ENCODE measurements at regions not wholly inside any gene's neighbourhood (a gene's known extent, or its start where the extent isn't known, plus 50 kb on each side); places are given as distances from the start of the nearest gene placed in this dataset.

DNA sequence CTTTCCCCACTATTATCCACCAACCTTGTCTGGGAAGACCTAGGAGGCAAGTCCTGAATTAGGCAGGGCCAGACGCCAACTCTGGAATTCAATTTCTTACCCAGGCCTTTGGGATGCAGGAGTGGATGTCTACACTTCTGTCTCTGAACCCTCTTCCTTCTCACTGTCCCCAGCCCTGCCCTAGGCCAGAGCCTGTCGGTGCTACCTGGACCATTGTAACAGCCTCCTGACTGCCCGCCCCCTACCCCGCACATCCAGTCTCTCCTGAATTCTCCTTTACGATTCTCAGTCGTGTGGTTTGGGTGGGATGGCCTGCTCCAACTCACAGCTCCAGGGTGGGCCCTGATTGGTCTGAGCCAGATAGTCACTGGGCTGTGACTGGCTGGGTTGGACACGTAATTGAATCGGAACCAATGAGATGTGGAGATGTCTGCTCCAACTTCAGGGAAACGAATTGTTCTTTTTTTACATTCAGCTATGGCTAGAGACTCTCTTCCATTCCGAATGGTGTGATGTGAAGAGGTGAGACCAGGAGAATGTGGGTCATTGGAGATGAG, 304.6 kb downstream of the PTPRU start:
- Histone ChIP-seq H3K9me3 (ENCODE audit: control insufficient read depth in 2 of 2, insufficient read depth in 1 of 2, low read length in 1 of 2) (no peaks in the 10 kb centered on the region), H3K36me3 (ENCODE audit: control insufficient read depth in 2 of 2, insufficient read depth in 2 of 2, low read length in 1 of 2) (no peaks in the 10 kb centered on the region), H3K4me3 (ENCODE audit: low read length in 2 of 2) (no peak overlapping the region), H3K27ac (ENCODE audit: low read depth in 1 of 2, low read length in 1 of 2) (no peak overlapping the region), H3K27me3 (ENCODE audit: control insufficient read depth in 2 of 2, insufficient read depth in 1 of 2, low read length in 1 of 2) (no peaks in the 10 kb centered on the region), H3K4me1 (ENCODE audit: control insufficient read depth in 2 of 2, insufficient read depth in 2 of 2, low read length in 2 of 2) (no peaks in the 10 kb centered on the region)
- no peak for DNase-seq (ENCODE audit: low read depth in 6 of 9, low spot score in 9 of 9)
- WGBS, result 95% methylated on average over 10 of the region's 10 CpGs

DNA sequence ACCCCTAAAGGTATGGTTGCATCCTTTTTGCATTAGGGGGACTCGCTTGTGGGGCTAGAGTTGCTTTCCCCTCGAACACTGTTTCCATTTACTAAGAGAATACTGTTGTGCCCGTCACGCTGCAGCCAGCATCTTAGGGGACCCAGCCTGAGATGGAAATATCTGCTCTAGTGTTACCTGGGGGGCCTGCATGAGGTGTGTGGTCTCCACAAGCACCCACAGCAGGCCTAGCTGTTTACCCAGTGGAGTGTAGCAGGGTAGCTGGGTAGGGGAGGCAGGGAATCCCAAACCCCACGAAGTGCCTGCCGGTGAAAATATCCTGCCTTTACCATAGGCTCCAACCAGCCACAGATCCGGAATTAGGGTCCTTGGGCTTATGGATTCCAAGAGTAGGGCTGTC, 303.6 kb downstream of the PTPRU start:
- Histone ChIP-seq H3K4me1 (ENCODE audit: control insufficient read depth in 2 of 2, insufficient read depth in 2 of 2, low read length in 2 of 2) (no peaks in the 10 kb centered on the region), H3K27ac (ENCODE audit: low read depth in 1 of 2, low read length in 1 of 2) (no peak overlapping the region), H3K27me3 (ENCODE audit: control insufficient read depth in 2 of 2, insufficient read depth in 1 of 2, low read length in 1 of 2) (no peaks in the 10 kb centered on the region), H3K36me3 (ENCODE audit: control insufficient read depth in 2 of 2, insufficient read depth in 2 of 2, low read length in 1 of 2) (no peaks in the 10 kb centered on the region), H3K9me3 (ENCODE audit: control insufficient read depth in 2 of 2, insufficient read depth in 1 of 2, low read length in 1 of 2) (no peaks in the 10 kb centered on the region), H3K4me3 (ENCODE audit: low read length in 2 of 2) (no peak overlapping the region)
- no peak for DNase-seq (ENCODE audit: low read depth in 6 of 9, low spot score in 9 of 9)
- 94% methylated on average over 7 of the region's 7 CpGs for WGBS

GRCh38 chr1:29538586-29538985, 302.3 kb downstream of the PTPRU start:
- Histone ChIP-seq H3K36me3 (ENCODE audit: control insufficient read depth in 2 of 2, insufficient read depth in 2 of 2, low read length in 1 of 2) (no peaks in the 10 kb centered on the region), H3K27ac (ENCODE audit: low read depth in 1 of 2, low read length in 1 of 2) (no peak overlapping the region), H3K4me1 (ENCODE audit: control insufficient read depth in 2 of 2, insufficient read depth in 2 of 2, low read length in 2 of 2) (no peaks in the 10 kb centered on the region), H3K9me3 (ENCODE audit: control insufficient read depth in 2 of 2, insufficient read depth in 1 of 2, low read length in 1 of 2) (no peaks in the 10 kb centered on the region), H3K27me3 (ENCODE audit: control insufficient read depth in 2 of 2, insufficient read depth in 1 of 2, low read length in 1 of 2) (no peaks in the 10 kb centered on the region), H3K4me3 (ENCODE audit: low read length in 2 of 2) (no peak overlapping the region)
- DNase-seq (ENCODE audit: low read depth in 6 of 9, low spot score in 9 of 9), result no peak
- WGBS, result 85% methylated on average over 3 of the region's 3 CpGs

DNA sequence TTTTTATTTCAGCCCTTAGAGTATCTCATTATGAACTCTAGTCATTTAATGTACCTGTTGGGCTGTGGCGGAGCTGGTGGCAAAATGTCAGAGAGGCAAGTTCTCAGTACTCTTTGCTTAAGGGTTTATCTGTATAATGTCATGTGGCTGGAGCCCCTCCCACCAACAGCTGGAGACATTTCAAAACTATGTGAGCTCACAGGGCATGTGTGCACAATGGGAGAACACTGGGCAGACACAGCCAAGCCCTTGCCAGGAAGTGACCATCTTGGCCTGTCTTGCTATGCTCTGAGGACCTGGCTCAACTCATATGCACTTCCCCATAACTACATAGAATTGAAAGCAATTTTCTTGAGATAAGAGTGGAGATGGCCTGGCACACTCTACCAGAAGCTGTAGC, 296.4 kb downstream of the PTPRU start:
- H3K9me3 ChIP-seq (ENCODE audit: control insufficient read depth in 2 of 2, insufficient read depth in 1 of 2, low read length in 1 of 2), result no peaks in the 10 kb centered on the region
- DNase-seq (ENCODE audit: low read depth in 6 of 9, low spot score in 9 of 9), result no peak
- H3K4me1 ChIP-seq (ENCODE audit: control insufficient read depth in 2 of 2, insufficient read depth in 2 of 2, low read length in 2 of 2), result no peaks in the 10 kb centered on the region
- H3K27ac ChIP-seq (ENCODE audit: low read depth in 1 of 2, low read length in 1 of 2), result no peak overlapping the region
- no peaks in the 10 kb centered on the region for H3K36me3 ChIP-seq (ENCODE audit: control insufficient read depth in 2 of 2, insufficient read depth in 2 of 2, low read length in 1 of 2)
- WGBS, result 97% methylated on average over 1 of the region's 1 CpG
- no peak overlapping the region for H3K4me3 ChIP-seq (ENCODE audit: low read length in 2 of 2)
- no peaks in the 10 kb centered on the region for H3K27me3 ChIP-seq (ENCODE audit: control insufficient read depth in 2 of 2, insufficient read depth in 1 of 2, low read length in 1 of 2)

GRCh38 chr1:29532285-29532684, 296.0 kb downstream of the PTPRU start:
- Histone ChIP-seq H3K27ac (ENCODE audit: low read depth in 1 of 2, low read length in 1 of 2) (no peak overlapping the region), H3K27me3 (ENCODE audit: control insufficient read depth in 2 of 2, insufficient read depth in 1 of 2, low read length in 1 of 2) (peaks cover 0 to 2% of the 10 kb centered on the region in 2 donors), H3K4me3 (ENCODE audit: low read length in 2 of 2) (no peak overlapping the region), H3K9me3 (ENCODE audit: control insufficient read depth in 2 of 2, insufficient read depth in 1 of 2, low read length in 1 of 2) (no peaks in the 10 kb centered on the region), H3K4me1 (ENCODE audit: control insufficient read depth in 2 of 2, insufficient read depth in 2 of 2, low read length in 2 of 2) (no peaks in the 10 kb centered on the region), H3K36me3 (ENCODE audit: control insufficient read depth in 2 of 2, insufficient read depth in 2 of 2, low read length in 1 of 2) (no peaks in the 10 kb centered on the region)
- 76% methylated on average over 6 of the region's 6 CpGs for whole genome bisulfite sequencing
- no peak for DNase-seq (ENCODE audit: low read depth in 6 of 9, low spot score in 9 of 9)

DNA sequence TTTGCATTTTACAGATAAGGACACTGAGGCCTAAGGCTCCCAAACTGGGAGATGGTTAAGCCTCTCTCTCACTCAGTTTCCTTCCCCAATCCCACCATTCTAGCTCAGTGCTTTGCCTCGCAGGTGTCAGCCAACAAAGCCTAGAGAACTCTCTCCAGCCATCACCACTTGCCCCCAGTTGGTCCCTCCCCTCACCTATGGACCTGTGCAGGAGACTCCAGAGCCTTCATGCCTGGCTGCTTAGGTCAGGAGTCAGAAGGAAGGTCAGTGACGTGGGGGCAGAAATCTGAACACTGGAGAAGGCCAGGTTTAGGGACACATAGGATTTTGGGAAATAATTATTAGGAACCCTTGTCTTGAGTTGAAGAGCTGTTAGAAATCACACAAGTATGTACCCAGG, 295.3 kb downstream of the PTPRU start:
- H3K4me1 ChIP-seq (ENCODE audit: control insufficient read depth in 2 of 2, insufficient read depth in 2 of 2, low read length in 2 of 2), result no peaks in the 10 kb centered on the region
- H3K9me3 ChIP-seq (ENCODE audit: control insufficient read depth in 2 of 2, insufficient read depth in 1 of 2, low read length in 1 of 2), result no peaks in the 10 kb centered on the region
- no peaks in the 10 kb centered on the region for H3K36me3 ChIP-seq (ENCODE audit: control insufficient read depth in 2 of 2, insufficient read depth in 2 of 2, low read length in 1 of 2)
- H3K27me3 ChIP-seq (ENCODE audit: control insufficient read depth in 2 of 2, insufficient read depth in 1 of 2, low read length in 1 of 2), result peaks cover 0 to 2% of the 10 kb centered on the region in 2 donors
- H3K27ac ChIP-seq (ENCODE audit: low read depth in 1 of 2, low read length in 1 of 2), result no peak overlapping the region
- H3K4me3 ChIP-seq (ENCODE audit: low read length in 2 of 2), result no peak overlapping the region
- no peak for DNase-seq (ENCODE audit: low read depth in 6 of 9, low spot score in 9 of 9)
- WGBS, result 87% methylated on average over 2 of the region's 2 CpGs

DNA sequence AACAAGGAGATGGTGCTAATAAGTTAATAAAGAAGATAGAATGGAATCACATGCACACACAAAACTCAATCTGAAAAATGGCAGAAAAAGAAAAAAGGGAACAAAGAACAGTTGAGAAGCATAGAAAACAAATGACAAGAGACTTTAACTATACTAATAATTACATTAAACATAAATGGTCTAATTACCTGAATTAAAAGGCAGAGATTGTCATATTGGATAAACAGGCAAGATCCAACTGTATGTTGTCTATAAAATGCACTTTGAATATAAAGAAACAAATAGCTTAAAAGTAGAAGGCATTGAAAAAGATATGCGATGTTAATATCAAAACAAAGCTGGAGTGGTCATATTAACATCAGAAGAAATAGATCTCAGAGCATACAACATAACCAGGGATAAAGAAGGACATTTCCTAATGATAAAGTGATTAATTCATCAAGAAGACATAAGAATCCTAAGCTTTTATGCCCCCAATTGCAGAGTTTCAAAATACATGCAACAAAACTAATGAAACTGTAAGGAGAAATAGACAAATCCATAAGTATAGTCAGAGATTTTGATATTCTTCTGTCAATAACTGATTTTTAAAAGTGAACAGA, 293.5 kb downstream of the PTPRU start:
- no peak overlapping the region for H3K27ac ChIP-seq (ENCODE audit: low read depth in 1 of 2, low read length in 1 of 2)
- no peaks in the 10 kb centered on the region for H3K36me3 ChIP-seq (ENCODE audit: control insufficient read depth in 2 of 2, insufficient read depth in 2 of 2, low read length in 1 of 2)
- H3K27me3 ChIP-seq (ENCODE audit: control insufficient read depth in 2 of 2, insufficient read depth in 1 of 2, low read length in 1 of 2), result peaks cover 0 to 2% of the 10 kb centered on the region in 2 donors
- no peak overlapping the region for H3K4me3 ChIP-seq (ENCODE audit: low read length in 2 of 2)
- H3K9me3 ChIP-seq (ENCODE audit: control insufficient read depth in 2 of 2, insufficient read depth in 1 of 2, low read length in 1 of 2), result no peaks in the 10 kb centered on the region
- no peak for DNase-seq (ENCODE audit: low read depth in 6 of 9, low spot score in 9 of 9)
- no peaks in the 10 kb centered on the region for H3K4me1 ChIP-seq (ENCODE audit: control insufficient read depth in 2 of 2, insufficient read depth in 2 of 2, low read length in 2 of 2)
- 89% methylated on average over 1 of the region's 1 CpG for whole genome bisulfite sequencing

DNA sequence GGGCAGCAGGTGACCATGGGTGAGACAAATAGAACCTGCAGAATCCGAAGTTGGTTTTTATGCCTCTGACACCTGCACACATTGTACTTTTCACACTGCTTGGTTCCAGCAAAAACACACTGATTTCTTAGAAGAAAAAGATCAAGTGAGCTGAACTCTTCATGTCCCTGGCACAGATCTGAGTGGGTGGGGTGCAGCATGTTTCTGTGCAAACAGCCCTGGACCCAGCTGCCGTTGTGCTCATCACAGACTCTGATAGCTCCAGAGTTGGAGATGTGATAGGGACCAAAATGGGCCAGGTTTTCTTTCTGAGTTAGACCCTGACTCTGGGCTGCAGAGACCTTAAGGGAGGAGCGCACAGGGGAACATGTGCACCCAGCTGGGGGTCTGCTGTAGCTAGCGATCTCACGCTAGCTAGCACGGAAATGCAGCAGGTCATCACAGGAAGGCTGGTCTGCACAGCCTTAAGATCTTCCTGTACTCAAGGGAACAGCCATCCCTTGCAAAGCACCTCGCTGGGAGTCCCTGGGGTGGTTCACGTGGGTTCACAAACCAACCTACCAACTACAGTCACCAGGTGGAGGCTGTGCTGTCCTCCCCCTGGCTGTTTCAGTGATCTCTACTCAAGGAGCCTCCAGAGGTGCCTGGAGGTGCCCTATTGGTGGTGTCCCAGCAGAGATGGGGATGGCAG, 291.1 kb downstream of the PTPRU start:
- no peak overlapping the region for H3K27ac ChIP-seq (ENCODE audit: low read depth in 1 of 2, low read length in 1 of 2)
- no peaks in the 10 kb centered on the region for H3K4me1 ChIP-seq (ENCODE audit: control insufficient read depth in 2 of 2, insufficient read depth in 2 of 2, low read length in 2 of 2)
- no peaks in the 10 kb centered on the region for H3K9me3 ChIP-seq (ENCODE audit: control insufficient read depth in 2 of 2, insufficient read depth in 1 of 2, low read length in 1 of 2)
- peaks cover 0 to 2% of the 10 kb centered on the region in 2 donors for H3K27me3 ChIP-seq (ENCODE audit: control insufficient read depth in 2 of 2, insufficient read depth in 1 of 2, low read length in 1 of 2)
- H3K36me3 ChIP-seq (ENCODE audit: control insufficient read depth in 2 of 2, insufficient read depth in 2 of 2, low read length in 1 of 2), result no peaks in the 10 kb centered on the region
- WGBS, result 75% methylated on average over 8 of the region's 8 CpGs
- H3K4me3 ChIP-seq (ENCODE audit: low read length in 2 of 2), result no peak overlapping the region
- DNase-seq (ENCODE audit: low read depth in 6 of 9, low spot score in 9 of 9), result no peak

DNA sequence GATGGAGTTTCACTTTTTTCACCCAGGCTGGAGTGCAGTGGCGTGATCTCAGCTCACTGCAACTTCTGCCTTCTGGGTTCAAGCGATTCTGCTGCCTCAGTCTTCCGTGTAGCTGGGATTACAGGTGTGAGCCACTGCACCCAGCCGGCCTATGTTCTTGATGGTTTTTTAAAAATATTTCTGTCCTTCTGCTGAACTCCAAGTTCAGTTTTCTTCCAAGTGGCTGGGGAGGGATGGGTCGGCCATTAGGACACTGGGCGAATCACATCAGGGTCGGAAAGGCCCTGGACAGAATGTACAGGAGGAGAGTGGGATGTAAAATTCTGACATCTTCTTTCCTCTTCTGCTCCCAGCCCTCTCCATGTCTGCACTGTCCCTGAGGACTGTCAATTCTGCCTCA, 289.6 kb downstream of the PTPRU start:
- Histone ChIP-seq H3K9me3 (ENCODE audit: control insufficient read depth in 2 of 2, insufficient read depth in 1 of 2, low read length in 1 of 2) (no peaks in the 10 kb centered on the region), H3K36me3 (ENCODE audit: control insufficient read depth in 2 of 2, insufficient read depth in 2 of 2, low read length in 1 of 2) (no peaks in the 10 kb centered on the region), H3K4me3 (ENCODE audit: low read length in 2 of 2) (no peak overlapping the region), H3K27ac (ENCODE audit: low read depth in 1 of 2, low read length in 1 of 2) (no peak overlapping the region), H3K4me1 (ENCODE audit: control insufficient read depth in 2 of 2, insufficient read depth in 2 of 2, low read length in 2 of 2) (no peaks in the 10 kb centered on the region), H3K27me3 (ENCODE audit: control insufficient read depth in 2 of 2, insufficient read depth in 1 of 2, low read length in 1 of 2) (peaks cover 0 to 2% of the 10 kb centered on the region in 2 donors)
- 93% methylated on average over 7 of the region's 7 CpGs for WGBS
- DNase-seq (ENCODE audit: low read depth in 6 of 9, low spot score in 9 of 9), result no peak
